EL (cell line): ENCODE measurements at regions not wholly inside any gene's neighbourhood (a gene's known extent, or its start where the extent isn't known, plus 50 kb on each side); places are given as distances from the start of the nearest gene placed in this dataset.

Experiments used
- DNase-seq: peaks from one replicate; pipeline ENCODE4 v3.0.0-alpha.2; 2016

GRCh38 chr2:7952046-7952745, 729.7 kb upstream of the ID2 start:
- no peak for DNase-seq

- no peak for DNase-seq
These were observed 728.7 kb upstream of the ID2 start for GRCh38 chr2:7953195-7953594.

GRCh38 chr2:7954234-7954633, 727.6 kb upstream of the ID2 start:
- no peak for DNase-seq

- no peak for DNase-seq
These were observed 725.6 kb upstream of the ID2 start for GRCh38 chr2:7956126-7956689.

- no peak for DNase-seq
These were observed 720.3 kb upstream of the ID2 start for GRCh38 chr2:7961550-7961949.

- no peak for DNase-seq
These were observed 719.7 kb upstream of the ID2 start for GRCh38 chr2:7962161-7962560.

GRCh38 chr2:7963787-7964186, 718.1 kb upstream of the ID2 start:
- no peak for DNase-seq

- DNase-seq = no peak
These were observed 715.8 kb upstream of the ID2 start for GRCh38 chr2:7966032-7966431.

- no peak for DNase-seq
These were observed 714.0 kb upstream of the ID2 start for GRCh38 chr2:7967707-7968405.

GRCh38 chr2:7969756-7970515, 711.9 kb upstream of the ID2 start:
- no peak for DNase-seq

- no peak for DNase-seq
These were observed 710.6 kb upstream of the ID2 start for GRCh38 chr2:7971248-7971647.

GRCh38 chr2:7971841-7972240, 710.0 kb upstream of the ID2 start:
- DNase-seq = no peak

- DNase-seq = no peak
These were observed 709.2 kb upstream of the ID2 start for GRCh38 chr2:7972670-7973069.

GRCh38 chr2:7973801-7974480, 707.9 kb upstream of the ID2 start:
- no peak for DNase-seq

GRCh38 chr2:7974936-7975335, 706.9 kb upstream of the ID2 start:
- no peak for DNase-seq

- DNase-seq = no peak
These were observed 705.6 kb upstream of the ID2 start for GRCh38 chr2:7976206-7976605.

GRCh38 chr2:7977981-7978380, 703.9 kb upstream of the ID2 start:
- DNase-seq = no peak

GRCh38 chr2:7982054-7982453, 699.8 kb upstream of the ID2 start:
- no peak for DNase-seq

- no peak for DNase-seq
These were observed 698.4 kb upstream of the ID2 start for GRCh38 chr2:7983451-7983850.

- DNase-seq = no peak
These were observed 697.9 kb upstream of the ID2 start for GRCh38 chr2:7983912-7984311.

- DNase-seq = no peak
These were observed 697.0 kb upstream of the ID2 start for GRCh38 chr2:7984693-7985353.

- DNase-seq = no peak
These were observed 695.4 kb upstream of the ID2 start for GRCh38 chr2:7986431-7986830.

- DNase-seq = no peak
These were observed 693.9 kb upstream of the ID2 start for GRCh38 chr2:7987992-7988391.
